Parathyroid adenoma (tissue), 2 donors: ENCODE measurements at regions not wholly inside any gene's neighbourhood (a gene's known extent, or its start where the extent isn't known, plus 50 kb on each side); places are given as distances from the start of the nearest gene placed in this dataset.

Experiments
- H2AFZ ChIP-seq: fragments of 300-600 bp; sonication (generic); one replicate; pipeline ENCODE4 v1.7.0; 2017; ENCODE audit warnings: antibody characterized with exemption, mild to moderate bottlenecking
- H3K27ac ChIP-seq: fragments of 300-600 bp; sonication (generic); one replicate; pipeline ENCODE4 v1.7.0; 2017
- H3K27me3 ChIP-seq: fragments of 300-600 bp; sonication (generic); one replicate; pipeline ENCODE4 v1.7.0; 2017; ENCODE audit warnings: low read length; ENCODE audit not compliant: control insufficient read depth, insufficient read depth
- H3K36me3 ChIP-seq: fragments of 300-600 bp; sonication (generic); one replicate; pipeline ENCODE4 v1.7.0; 2017; ENCODE audit warnings: low read length; ENCODE audit not compliant: control insufficient read depth, insufficient read depth
- H3K4me1 ChIP-seq: fragments of 300-600 bp; sonication (generic); one replicate; pipeline ENCODE4 v1.7.0; 2017; ENCODE audit warnings: control low read depth
- H3K4me2 ChIP-seq: fragments of 300-600 bp; sonication (generic); one replicate; pipeline ENCODE4 v1.7.0; 2017; ENCODE audit warnings: low read length
- H3K4me3 ChIP-seq: fragments of 300-600 bp; sonication (generic); one replicate; pipeline ENCODE4 v1.7.0; 2017; ENCODE audit warnings: low read depth, low read length
- H3K79me2 ChIP-seq: fragments of 300-600 bp; sonication (generic); one replicate; pipeline ENCODE4 v1.7.0; 2017; ENCODE audit warnings: control low read depth
- H3K9ac ChIP-seq: fragments of 300-600 bp; sonication (generic); one replicate; pipeline ENCODE4 v1.7.0; 2017; ENCODE audit warnings: mild to moderate bottlenecking
- H3K9me3 ChIP-seq: fragments of 300-600 bp; sonication (generic); one replicate; pipeline ENCODE4 v1.7.0; 2017; ENCODE audit warnings: low read length; ENCODE audit not compliant: control insufficient read depth
- CTCF ChIP-seq: fragments of 300-600 bp; sonication (generic); IDR thresholded peaks from one replicate; pipeline ENCODE4 v1.7.0; 2017; ENCODE audit warnings: antibody characterized with exemption, mild to moderate bottlenecking
- donor health status: primary hyperparathyroidism.

- H3K27ac ChIP-seq = no peak overlapping the region
- TF ChIP-seq CTCF = no peak
- no peak overlapping the region for H3K9ac ChIP-seq
- no peaks in the 10 kb centered on the region for H3K36me3 ChIP-seq
- H3K4me3 ChIP-seq = no peak overlapping the region
- H3K27me3 ChIP-seq = no peaks in the 10 kb centered on the region
- H3K9me3 ChIP-seq = no peaks in the 10 kb centered on the region
- H3K4me2 ChIP-seq = no peak overlapping the region
- no peaks in the 10 kb centered on the region for H3K4me1 ChIP-seq
- H2AFZ ChIP-seq = no peak overlapping the region
- no peaks in the 10 kb centered on the region for H3K79me2 ChIP-seq
Measured at GRCh38 chr9:124202447-124202971, 55.2 kb upstream of the NEK6 start.

GRCh38 chr9:124205686-124206352 lies 51.9 kb upstream of the NEK6 start:
- no peak overlapping the region for H3K4me3 ChIP-seq
- H2AFZ ChIP-seq = no peak overlapping the region
- H3K27me3 ChIP-seq = no peaks in the 10 kb centered on the region
- H3K9ac ChIP-seq = no peak overlapping the region
- H3K4me1 ChIP-seq = no peaks in the 10 kb centered on the region
- H3K9me3 ChIP-seq = no peaks in the 10 kb centered on the region
- no peak overlapping the region for H3K4me2 ChIP-seq
- no peaks in the 10 kb centered on the region for H3K36me3 ChIP-seq
- H3K27ac ChIP-seq = no peak overlapping the region
- H3K79me2 ChIP-seq = no peaks in the 10 kb centered on the region
- TF ChIP-seq CTCF = no peak

- no peaks in the 10 kb centered on the region for H3K4me1 ChIP-seq
- no peak overlapping the region for H3K4me2 ChIP-seq
- TF ChIP-seq CTCF = no peak
Measured at GRCh38 chr9:124206391-124206790, 51.4 kb upstream of the NEK6 start.

More at GRCh38 chr9:124206391-124206790, 51.4 kb upstream of the NEK6 start:
- no peaks in the 10 kb centered on the region for H3K36me3 ChIP-seq
- H3K27me3 ChIP-seq = no peaks in the 10 kb centered on the region
- H3K9ac ChIP-seq = no peak overlapping the region
- H3K79me2 ChIP-seq = no peaks in the 10 kb centered on the region
- no peak overlapping the region for H3K4me3 ChIP-seq
- H3K9me3 ChIP-seq = no peaks in the 10 kb centered on the region
- H3K27ac ChIP-seq = no peak overlapping the region
- H2AFZ ChIP-seq = no peak overlapping the region
